Vagina (tissue), 2 donors: ENCODE measurements at regions not wholly inside any gene's neighbourhood (a gene's known extent, or its start where the extent isn't known, plus 50 kb on each side); places are given as distances from the start of the nearest gene placed in this dataset.

Source experiments
- DNase-seq, 2 donors: peaks; one replicate each; pipeline ENCODE4 v3.0.0-alpha.2; 2017; ENCODE audit errors: extremely low spot score in 2 of 2
- H3K27ac ChIP-seq: fragments of 200-600 bp; sonication (generic); one replicate; pipeline ENCODE4 v1.5.1; 2019
- H3K27me3 ChIP-seq: fragments of 200-600 bp; sonication (generic); one replicate; pipeline ENCODE4 v1.5.1; 2019
- H3K36me3 ChIP-seq, 2 donors: fragments of 200-600 bp; sonication (generic); one replicate each; pipeline ENCODE4 v1.5.1; 2017 to 2019
- H3K4me1 ChIP-seq: fragments of 200-600 bp; sonication (generic); one replicate; pipeline ENCODE4 v1.5.1; 2019
- H3K4me3 ChIP-seq, 2 donors: fragments of 200-600 bp; sonication (generic); 1 replicate in 1 of 2; 2 replicates in 1 of 2; pipeline ENCODE4 v1.5.1; 2016 to 2019
- H3K9me3 ChIP-seq: fragments of 200-600 bp; sonication (generic); one replicate; pipeline ENCODE4 v1.5.1; 2019
- CTCF ChIP-seq, 3 experiments: fragments of 450-650 bp in 2 of 3; fragments of 200-600 bp in 1 of 3; sonication (generic) in 1 of 3; IDR thresholded peaks; one replicate each; pipeline ENCODE4 v1.5.1; 2017 to 2019; ENCODE audit warnings: antibody characterized with exemption in 3 of 3, mild to moderate bottlenecking in 2 of 3, moderate library complexity in 2 of 3
- POLR2A ChIP-seq, 2 donors: fragments of 450-650 bp; IDR thresholded peaks; one replicate each; pipeline ENCODE4 v1.6.1; 2017; ENCODE audit warnings: antibody characterized with exemption in 2 of 2, mild to moderate bottlenecking in 2 of 2, moderate library complexity in 2 of 2
- POLR2AphosphoS5 ChIP-seq, 2 donors: sonication (generic); formaldehyde crosslinking; IDR thresholded peaks; one replicate each; pipeline ENCODE4 v1.9.0; 2017; ENCODE audit warnings: antibody characterized with exemption in 2 of 2, mild to moderate bottlenecking in 2 of 2, low read depth in 1 of 2; ENCODE audit not compliant: insufficient read depth in 1 of 2
- intact Hi-C: fragments of 100-400 bp; cut with DNase I; formaldehyde crosslinking; loops from one replicate; pipeline ENCODE4 v1.15.1; 2023

GRCh38 chr15:93519599-93519998 lies 430.6 kb upstream of the RGMA start:
- Histone ChIP-seq H3K36me3 (no peaks in the 10 kb centered on the region), H3K4me1 (peaks cover 14% of the 10 kb centered on the region), H3K4me3 (no peak overlapping the region), H3K9me3 (no peaks in the 10 kb centered on the region), H3K27me3 (no peaks in the 10 kb centered on the region), H3K27ac (no peak overlapping the region)
- DNase-seq, result no peak
- TF ChIP-seq POLR2AphosphoS5 (IDR thresholded peaks at IDR 0.05; ENCODE audit: insufficient read depth in 1 of 2, low read depth in 1 of 2) (no peak), CTCF (IDR thresholded peaks at IDR 0.05) (no peak), POLR2A (IDR thresholded peaks at IDR 0.05) (no peak)
- intact Hi-C loops, result no loop called here

- no peaks in the 10 kb centered on the region for H3K9me3 ChIP-seq
- no peaks in the 10 kb centered on the region for H3K36me3 ChIP-seq
- no peak for DNase-seq
- H3K27ac ChIP-seq, result no peak overlapping the region
- H3K4me1 ChIP-seq, result peaks cover 14% of the 10 kb centered on the region
- no peaks in the 10 kb centered on the region for H3K27me3 ChIP-seq
- no peak overlapping the region for H3K4me3 ChIP-seq
- intact Hi-C loops, result no loop called here
- TF ChIP-seq POLR2AphosphoS5 (IDR thresholded peaks at IDR 0.05; ENCODE audit: insufficient read depth in 1 of 2, low read depth in 1 of 2) (no peak), CTCF (IDR thresholded peaks at IDR 0.05) (no peak), POLR2A (IDR thresholded peaks at IDR 0.05) (no peak)
Observed at GRCh38 chr15:93517176-93517575, 428.2 kb upstream of the RGMA start.

- intact Hi-C loops, result no loop called here
- H3K36me3 ChIP-seq, result no peaks in the 10 kb centered on the region
- no peak for DNase-seq
Observed at GRCh38 chr15:93515256-93516051, 426.4 kb upstream of the RGMA start.

GRCh38 chr15:93506646-93507045 lies 417.6 kb upstream of the RGMA start:
- no peaks in the 10 kb centered on the region for H3K9me3 ChIP-seq
- intact Hi-C loops, result no loop called here
- no peaks in the 10 kb centered on the region for H3K4me1 ChIP-seq
- no peaks in the 10 kb centered on the region for H3K27me3 ChIP-seq
- no peak for DNase-seq
- no peak for TF ChIP-seq CTCF (IDR thresholded peaks at IDR 0.05)
- TF ChIP-seq POLR2AphosphoS5 (IDR thresholded peaks at IDR 0.05; ENCODE audit: insufficient read depth in 1 of 2, low read depth in 1 of 2), result no peak
- TF ChIP-seq POLR2A (IDR thresholded peaks at IDR 0.05), result no peak
- H3K36me3 ChIP-seq, result no peaks in the 10 kb centered on the region
- no peak overlapping the region for H3K27ac ChIP-seq
- H3K4me3 ChIP-seq, result no peak overlapping the region

More at GRCh38 chr15:93515256-93516051, 426.4 kb upstream of the RGMA start:
- Histone ChIP-seq H3K4me1 (peaks cover 14% of the 10 kb centered on the region), H3K9me3 (no peaks in the 10 kb centered on the region), H3K27ac (no peak overlapping the region), H3K27me3 (no peaks in the 10 kb centered on the region), H3K4me3 (no peak overlapping the region)
- peak; percentile 5 to 25 for TF ChIP-seq POLR2AphosphoS5 (IDR thresholded peaks at IDR 0.05; ENCODE audit: insufficient read depth in 1 of 2, low read depth in 1 of 2)
- TF ChIP-seq CTCF (IDR thresholded peaks at IDR 0.05), result no peak

GRCh38 chr15:93505506-93505905 lies 416.5 kb upstream of the RGMA start:
- Histone ChIP-seq H3K4me3 (no peak overlapping the region), H3K9me3 (no peaks in the 10 kb centered on the region), H3K27ac (no peak overlapping the region), H3K36me3 (no peaks in the 10 kb centered on the region), H3K27me3 (no peaks in the 10 kb centered on the region), H3K4me1 (no peaks in the 10 kb centered on the region)
- TF ChIP-seq POLR2A (IDR thresholded peaks at IDR 0.05) (no peak), CTCF (IDR thresholded peaks at IDR 0.05) (no peak), POLR2AphosphoS5 (IDR thresholded peaks at IDR 0.05; ENCODE audit: insufficient read depth in 1 of 2, low read depth in 1 of 2) (no peak)
- no peak for DNase-seq
- intact Hi-C loops, result no loop called here
